GM23248 (cell line): ENCODE measurements at regions not wholly inside any gene's neighbourhood (a gene's known extent, or its start where the extent isn't known, plus 50 kb on each side); places are given as distances from the start of the nearest gene placed in this dataset.

ENCODE experiments used
- DNase-seq: peaks from one replicate; pipeline ENCODE4 v3.0.0-alpha.2; 2015
- H2AFZ ChIP-seq: fragments of 200-600 bp; sonication (generic); 2 replicates; pipeline ENCODE4 v1.6.1; 2016; ENCODE audit warnings: antibody characterized with exemption
- H3F3A ChIP-seq: fragments of 200-600 bp; sonication (generic); 2 replicates; pipeline ENCODE4 v1.6.1; 2016; ENCODE audit warnings: mild to moderate bottlenecking, antibody characterized with exemption, mixed run types; ENCODE audit not compliant: insufficient read depth
- H3K27ac ChIP-seq: fragments of 200-600 bp; sonication (generic); 2 replicates; pipeline ENCODE4 v1.5.1; 2016; ENCODE audit warnings: mild to moderate bottlenecking
- H3K27me3 ChIP-seq: fragments of 200-600 bp; sonication (generic); replicated peaks from 2 replicates; pipeline ENCODE4 v1.6.1; 2016; ENCODE audit warnings: mild to moderate bottlenecking; ENCODE audit not compliant: insufficient read depth
- H3K36me3 ChIP-seq: fragments of 200-600 bp; sonication (generic); 2 replicates; pipeline ENCODE4 v1.6.1; 2016; ENCODE audit warnings: low read depth, mild to moderate bottlenecking
- H3K4me1 ChIP-seq: fragments of 200-600 bp; sonication (generic); 2 replicates; pipeline ENCODE4 v1.6.1; 2016; ENCODE audit warnings: mild to moderate bottlenecking; ENCODE audit not compliant: insufficient read depth
- H3K4me2 ChIP-seq: fragments of 200-600 bp; sonication (generic); one replicate; pipeline ENCODE4 v1.6.1; 2016; ENCODE audit warnings: mild to moderate bottlenecking; ENCODE audit not compliant: unreplicated experiment
- H3K4me3 ChIP-seq: fragments of 200-600 bp; sonication (generic); 2 replicates; pipeline ENCODE4 v1.5.1; 2016; ENCODE audit warnings: mild to moderate bottlenecking
- H3K79me2 ChIP-seq: fragments of 200-600 bp; sonication (generic); 2 replicates; pipeline ENCODE4 v1.6.1; 2016; ENCODE audit warnings: mild to moderate bottlenecking; ENCODE audit not compliant: insufficient read depth
- H3K9ac ChIP-seq: fragments of 200-600 bp; sonication (generic); 2 replicates; pipeline ENCODE4 v1.6.1; 2016; ENCODE audit warnings: mild to moderate bottlenecking
- H3K9me2 ChIP-seq: fragments of 200-600 bp; sonication (generic); 2 replicates; pipeline ENCODE4 v1.6.1; 2016; ENCODE audit warnings: mixed run types, mild to moderate bottlenecking, moderate library complexity; ENCODE audit not compliant: insufficient read depth
- H3K9me3 ChIP-seq: fragments of 200-600 bp; sonication (generic); one replicate; pipeline ENCODE4 v1.6.1; 2017; ENCODE audit warnings: low read depth
- H4K20me1 ChIP-seq: fragments of 200-600 bp; sonication (generic); 2 replicates; pipeline ENCODE4 v1.6.0; 2016; ENCODE audit not compliant: insufficient read depth
- EZH2 ChIP-seq: fragments of 200-600 bp; sonication (generic); IDR thresholded peaks from 2 replicates; pipeline ENCODE4 v1.6.1; 2018; ENCODE audit warnings: antibody characterized with exemption, mild to moderate bottlenecking; ENCODE audit not compliant: insufficient read depth, poor library complexity, severe bottlenecking
- EZH2phosphoT487 ChIP-seq: fragments of 200-600 bp; sonication (generic); IDR thresholded peaks from 2 replicates; pipeline ENCODE4 v1.6.1; 2018; ENCODE audit warnings: antibody characterized with exemption, moderate library complexity, mild to moderate bottlenecking, low read depth; ENCODE audit not compliant: insufficient read depth
- WGBS, 2 experiments: methylation state at CpG; one replicate each; pipeline ENCODE4 v1.1.6; 2015 to 2017; ENCODE audit warnings: low lambda C conversion rate in 2 of 2, low coverage in 1 of 2; ENCODE audit errors: missing lambda C conversion rate in 2 of 2; 5-methylcytosine and 5-hydroxymethylcytosine counted together
- in situ Hi-C: fragments of 300-500 bp; cut with MboI; formaldehyde crosslinking; loops from 2 replicates; pipeline ENCODE4 v1.15.0; 2020

DNA sequence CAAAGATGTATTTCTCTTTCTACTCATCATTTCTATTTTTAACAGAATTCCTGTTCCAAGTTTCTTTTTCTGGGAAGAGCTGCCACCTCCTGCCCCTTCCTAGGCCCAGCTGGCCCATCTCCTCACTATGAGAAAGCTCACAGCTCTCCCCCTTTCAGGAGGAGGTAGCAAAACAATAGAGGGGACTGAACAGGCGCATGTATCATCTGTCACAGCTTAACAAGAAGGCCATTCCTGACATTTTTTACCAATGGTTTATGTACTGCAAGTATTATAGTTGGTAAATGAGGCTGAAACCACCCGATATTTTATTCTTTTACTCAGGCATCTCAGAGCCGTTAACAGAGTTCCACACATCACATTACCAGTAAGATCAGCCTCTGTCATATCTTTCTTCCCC lies 103.7 kb upstream of the MTHFD1L start:
- WGBS, 2 experiments = 69% methylated on average over 3 of the region's 3 CpGs
- Histone ChIP-seq H3K4me3 (no peak overlapping the region), H4K20me1 (no peaks in the 10 kb centered on the region), H3K4me1 (no peaks in the 10 kb centered on the region), H3K9me3 (no peaks in the 10 kb centered on the region), H3K9me2 (no peaks in the 10 kb centered on the region), H3K27me3 (no peaks in the 10 kb centered on the region), H2AFZ (no peak overlapping the region), H3K9ac (no peak overlapping the region), H3K4me2 (no peak overlapping the region), H3K27ac (no peak overlapping the region), H3K36me3 (no peaks in the 10 kb centered on the region), H3K79me2 (no peaks in the 10 kb centered on the region), H3F3A (no peaks in the 10 kb centered on the region)
- TF ChIP-seq EZH2 (no peak), EZH2phosphoT487 (no peak)
- in situ Hi-C loops = no loop called here
- DNase-seq = no peak

DNA sequence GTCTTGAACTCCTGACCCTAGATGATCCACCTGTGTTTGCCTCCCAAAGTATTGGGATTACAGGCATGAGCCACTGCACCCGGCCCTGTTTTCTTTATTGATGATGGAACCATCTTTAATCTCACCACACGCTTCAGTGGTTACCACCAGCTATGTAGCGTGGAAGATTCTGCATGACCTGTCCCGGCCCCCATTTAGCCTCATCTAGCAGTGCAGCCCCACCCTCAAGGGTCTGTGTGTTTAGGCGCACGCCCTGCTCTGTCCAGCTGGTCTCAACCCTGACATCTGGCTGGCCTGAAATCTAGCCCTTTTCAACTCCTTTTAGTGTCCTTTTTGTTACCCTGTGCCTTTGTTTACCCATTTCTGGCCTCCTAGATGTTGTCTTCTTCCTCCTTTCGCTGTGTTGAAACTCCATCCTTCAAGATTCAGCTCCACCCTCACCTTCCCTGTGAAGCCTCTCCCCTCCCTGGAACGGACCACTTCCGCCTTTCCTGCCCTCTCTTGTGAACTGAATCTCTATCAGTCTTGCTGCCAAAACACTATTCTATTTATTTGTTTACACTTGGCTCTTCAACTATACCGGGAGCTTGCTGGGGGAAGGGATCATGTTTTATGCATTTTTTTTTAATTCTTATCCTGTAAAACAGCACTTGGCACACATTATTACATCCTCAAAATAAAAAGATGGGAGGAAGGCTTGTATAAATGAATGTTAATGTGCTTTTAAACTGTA lies 101.0 kb upstream of the MTHFD1L start:
- Histone ChIP-seq H3K9me3 (no peaks in the 10 kb centered on the region), H3K36me3 (no peaks in the 10 kb centered on the region), H3K4me2 (no peak overlapping the region), H3K27ac (no peak overlapping the region), H3K79me2 (no peaks in the 10 kb centered on the region), H4K20me1 (no peaks in the 10 kb centered on the region), H3K9ac (no peak overlapping the region), H3F3A (no peaks in the 10 kb centered on the region), H3K27me3 (no peaks in the 10 kb centered on the region), H2AFZ (no peak overlapping the region), H3K9me2 (no peaks in the 10 kb centered on the region), H3K4me3 (no peak overlapping the region), H3K4me1 (peaks cover 11% of the 10 kb centered on the region)
- TF ChIP-seq EZH2phosphoT487 (no peak), EZH2 (no peak)
- WGBS, 2 experiments = 86 to 89% methylated on average over 10 of the region's 10 CpGs
- in situ Hi-C loops = no loop called here
- DNase-seq = no peak

DNA sequence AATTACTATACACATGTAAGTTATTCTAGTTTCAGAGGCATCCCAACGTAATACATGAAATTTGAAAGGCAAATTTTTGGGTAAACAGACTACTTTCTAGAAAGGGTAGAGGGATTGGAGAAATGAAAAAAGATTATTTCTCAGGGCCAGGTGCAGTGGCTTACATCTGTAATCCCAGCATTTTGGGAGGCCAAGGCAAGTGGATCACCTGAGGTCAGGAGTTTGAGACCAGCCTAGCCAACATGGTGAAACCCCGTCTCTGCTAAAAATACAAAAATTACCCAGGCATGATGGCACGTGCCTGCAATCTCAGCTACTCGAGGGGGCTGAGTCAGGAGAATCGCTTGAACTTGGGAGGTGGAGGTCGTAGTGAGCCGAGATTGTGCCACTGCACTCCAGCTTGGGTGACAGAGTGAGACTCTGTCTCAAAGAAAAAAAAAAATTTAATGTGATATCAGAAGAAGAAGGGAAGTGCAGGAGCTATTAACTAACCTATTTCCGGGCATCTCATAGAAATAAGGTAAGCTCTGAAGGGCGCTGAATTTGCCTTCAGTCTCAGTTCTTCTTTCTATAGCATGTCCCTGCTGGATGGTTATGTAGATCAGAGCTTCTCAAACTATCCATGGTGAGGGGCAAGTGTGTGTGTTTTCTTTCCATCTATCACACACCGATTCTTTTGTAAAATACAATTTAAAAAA lies 100.3 kb upstream of the MTHFD1L start:
- WGBS, 2 experiments = 86 to 90% methylated on average over 10 of the region's 10 CpGs
- H2AFZ ChIP-seq = no peak overlapping the region
- H3K27me3 ChIP-seq = no peaks in the 10 kb centered on the region
- peaks cover 11% of the 10 kb centered on the region for H3K4me1 ChIP-seq
- in situ Hi-C loops = no loop called here
- H3K9ac ChIP-seq = no peak overlapping the region
- H3K4me3 ChIP-seq = no peak overlapping the region
- DNase-seq = no peak
- no peaks in the 10 kb centered on the region for H3F3A ChIP-seq
- no peaks in the 10 kb centered on the region for H3K9me2 ChIP-seq
- H4K20me1 ChIP-seq = no peaks in the 10 kb centered on the region
- no peak for TF ChIP-seq EZH2
- no peak overlapping the region for H3K27ac ChIP-seq
- H3K79me2 ChIP-seq = no peaks in the 10 kb centered on the region
- H3K4me2 ChIP-seq = no peak overlapping the region
- H3K36me3 ChIP-seq = no peaks in the 10 kb centered on the region
- no peaks in the 10 kb centered on the region for H3K9me3 ChIP-seq

DNA sequence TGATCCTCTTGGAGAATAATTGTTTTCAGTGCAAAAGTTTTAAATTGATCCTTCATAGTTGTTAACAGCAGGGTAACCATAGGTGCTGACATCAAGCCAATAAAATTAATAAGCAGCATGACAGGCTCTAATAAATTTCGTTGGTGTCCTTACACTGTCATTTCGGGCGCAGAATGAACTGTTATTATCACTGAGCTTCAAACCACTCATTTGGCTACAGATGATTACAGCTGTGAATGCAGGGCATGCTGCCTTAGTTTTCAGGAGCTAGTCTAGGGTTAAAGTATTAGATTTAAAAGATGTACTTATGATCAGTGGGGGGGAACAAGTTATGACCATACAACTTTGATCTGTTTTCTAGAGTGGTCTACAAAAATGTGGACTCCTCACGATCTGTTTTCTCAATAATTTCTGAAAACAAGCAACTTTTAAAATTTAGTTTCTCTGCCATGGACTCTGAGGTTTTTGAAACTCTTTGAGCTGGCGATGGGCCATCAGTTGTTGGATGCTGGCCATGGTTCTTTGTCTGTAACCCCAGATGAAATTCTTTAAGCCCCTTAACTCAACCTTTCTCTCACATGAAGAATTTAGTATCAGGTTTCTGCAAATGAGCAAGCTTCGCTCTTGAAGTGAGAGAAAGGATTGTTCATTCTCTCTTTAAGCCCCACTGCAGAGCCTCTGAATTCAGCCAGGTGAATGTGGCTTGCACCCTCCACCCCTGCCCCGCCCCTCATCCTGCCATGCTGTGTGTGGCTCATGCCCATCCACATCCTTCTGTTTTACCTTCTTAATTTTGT lies 99.1 kb upstream of the MTHFD1L start:
- Histone ChIP-seq H3K9ac (no peak overlapping the region), H4K20me1 (no peaks in the 10 kb centered on the region), H3K9me3 (no peaks in the 10 kb centered on the region), H3K27ac (no peak overlapping the region), H3K4me3 (no peak overlapping the region), H3K27me3 (no peaks in the 10 kb centered on the region), H3K4me2 (no peak overlapping the region), H3K4me1 (peaks cover 11% of the 10 kb centered on the region), H2AFZ (no peak overlapping the region), H3K36me3 (no peaks in the 10 kb centered on the region), H3K9me2 (no peaks in the 10 kb centered on the region), H3K79me2 (no peaks in the 10 kb centered on the region), H3F3A (no peaks in the 10 kb centered on the region)
- TF ChIP-seq EZH2phosphoT487 (no peak), EZH2 (no peak)
- in situ Hi-C loops = no loop called here
- DNase-seq = no peak
- 43 to 52% methylated on average over 7 of the region's 7 CpGs for WGBS, 2 experiments
